GM12878 (cell line): ENCODE measurements at regions not wholly inside any gene's neighbourhood (a gene's known extent, or its start where the extent isn't known, plus 50 kb on each side); places are given as distances from the start of the nearest gene placed in this dataset.

Experiments used
- ATAC-seq: fragments of 200-7000 bp; cut with Tn5 transposase; 3 replicates; pipeline ENCODE4 v1.9.1; 2020; ENCODE audit warnings: mild to moderate bottlenecking, moderate library complexity
- BruUV-seq: library from RNA; stranded (reverse); fragments of 400-500 nt; replicated peaks from 2 replicates; lab custom pipeline; 2021; lab: Mats Ljungman, UMichigan
- CTCF ChIA-PET: fragments of 300-600 bp; sonication (Branson Sonifier 250); formaldehyde crosslinking; extraction: SDS; loops from one replicate; lab custom pipeline; 2021; ENCODE audit warnings: inconsistent platforms; lab: Yijun Ruan, JAX
- POLR2A ChIA-PET: fragments of 350-600 bp; formaldehyde crosslinking; extraction: SDS; loops from one replicate; lab custom pipeline; 2021; ENCODE audit warnings: inconsistent platforms; lab: Charles Lee
- RAD21 ChIA-PET: fragments of 300-600 bp; sonication (Branson Sonifier 250); formaldehyde crosslinking; loops from one replicate; lab custom pipeline; 2023; ENCODE audit warnings: antibody characterized with exemption; ENCODE audit not compliant: unreplicated experiment; lab: Charles Lee
- SMC1A ChIA-PET: fragments of 300-600 bp; sonication (Branson Sonifier 250); formaldehyde crosslinking; loops from one replicate; lab custom pipeline; 2023; ENCODE audit not compliant: unreplicated experiment, uncharacterized antibody; lab: Charles Lee
- DNase-seq: peaks from one replicate; pipeline ENCODE4 v3.0.0-alpha.2; 2011; ENCODE audit warnings: low read depth, low spot score
- FAIRE-seq: peaks from 3 replicates; lab custom pipeline; 2011; peaks lifted over from hg19 to GRCh38; lab: Jason Lieb, UNC
- H2AFZ ChIP-seq: 2 replicates; pipeline ENCODE4 v1.6.0; 2011; ENCODE audit warnings: low read depth, low read length, control low read depth; ENCODE audit not compliant: control insufficient read depth
- H3K27ac ChIP-seq: 2 replicates; pipeline ENCODE4 v1.5.1; 2011; ENCODE audit warnings: control low read depth; ENCODE audit not compliant: control insufficient read depth, insufficient read depth
- H3K27me3 ChIP-seq, 2 experiments: replicated peaks in 1 of 2; 2 replicates each; pipeline versions ENCODE4 v1.6.0 to v1.6.1; 2011; ENCODE audit warnings: low read length in 1 of 2; ENCODE audit not compliant: control insufficient read depth in 2 of 2, insufficient read depth in 2 of 2
- H3K36me3 ChIP-seq, 2 experiments: 2 replicates each; pipeline ENCODE4 v1.5.1; 2011; ENCODE audit warnings: low read length in 1 of 2; ENCODE audit not compliant: control insufficient read depth in 2 of 2, insufficient read depth in 2 of 2
- H3K4me1 ChIP-seq: 2 replicates; pipeline ENCODE4 v1.6.1; 2011; ENCODE audit warnings: mild to moderate bottlenecking, low read length, moderate library complexity, mixed read lengths; ENCODE audit not compliant: control insufficient read depth, insufficient read depth
- H3K4me2 ChIP-seq: 2 replicates; pipeline ENCODE4 v1.6.0; 2011; ENCODE audit warnings: control low read depth; ENCODE audit not compliant: control insufficient read depth, insufficient read depth
- H3K4me3 ChIP-seq: fragments of 200-600 bp; sonication (generic); 2 replicates; pipeline ENCODE4 v1.5.1; 2016
- H3K79me2 ChIP-seq: 2 replicates; pipeline ENCODE4 v1.6.0; 2011; ENCODE audit warnings: low read length; ENCODE audit not compliant: control insufficient read depth, insufficient read depth
- H3K9ac ChIP-seq: 2 replicates; pipeline ENCODE4 v1.8.0; 2011; ENCODE audit warnings: low read length, control low read depth, mixed read lengths; ENCODE audit not compliant: control insufficient read depth, insufficient read depth
- H3K9me3 ChIP-seq: replicated peaks from 3 replicates; pipeline ENCODE4 v1.5.1; 2011; ENCODE audit warnings: mild to moderate bottlenecking, low read length; ENCODE audit not compliant: control insufficient read depth, insufficient read depth
- H4K20me1 ChIP-seq: 2 replicates; pipeline ENCODE4 v1.6.0; 2011; ENCODE audit not compliant: control insufficient read depth, insufficient read depth
- CREB1 ChIP-seq: IDR thresholded peaks from 2 replicates; pipeline ENCODE4 v1.6.1; 2012; ENCODE audit warnings: low read depth, mild to moderate bottlenecking, inconsistent platforms
- CREM ChIP-seq: IDR thresholded peaks from 2 replicates; pipeline ENCODE4 v1.6.1; 2014; ENCODE audit warnings: antibody characterized with exemption, low read depth
- EZH2 ChIP-seq: IDR thresholded peaks from 2 replicates; pipeline ENCODE4 v1.6.1; 2012; ENCODE audit warnings: low read depth, mild to moderate bottlenecking, control low read depth, inconsistent platforms, low read length, borderline replicate concordance; ENCODE audit not compliant: control insufficient read depth
- KAT2A ChIP-seq: conservative IDR thresholded peaks from 2 replicates; pipeline ENCODE4 v1.6.1; 2011; ENCODE audit warnings: low read depth, low read length; ENCODE audit not compliant: control insufficient read depth
- MEF2A ChIP-seq: IDR thresholded peaks from 2 replicates; pipeline ENCODE4 v1.6.1; 2011; ENCODE audit warnings: low read depth, mild to moderate bottlenecking, low read length, moderate library complexity; ENCODE audit not compliant: insufficient read depth
- NR2C1 ChIP-seq: fragments of 450-650 bp; IDR thresholded peaks from 2 replicates; pipeline ENCODE4 v1.6.1; 2017; ENCODE audit warnings: antibody characterized with exemption, mild to moderate bottlenecking, moderate library complexity
- POU2F2 ChIP-seq: IDR thresholded peaks from 3 replicates; pipeline ENCODE4 v1.6.1; 2011; ENCODE audit warnings: low read depth, mild to moderate bottlenecking, low read length, borderline replicate concordance
- SPI1 ChIP-seq: IDR thresholded peaks from 2 replicates; pipeline ENCODE4 v1.6.1; 2011; ENCODE audit warnings: low read depth, mild to moderate bottlenecking, low read length, moderate library complexity, borderline replicate concordance; ENCODE audit not compliant: insufficient read depth
- SUPT20H ChIP-seq: IDR thresholded peaks from 2 replicates; pipeline ENCODE4 v1.6.1; 2011; ENCODE audit warnings: low read depth, mild to moderate bottlenecking, low read length, moderate library complexity, borderline replicate concordance; ENCODE audit not compliant: control insufficient read depth
- TCF7 ChIP-seq: IDR thresholded peaks from 2 replicates; pipeline ENCODE4 v1.6.1; 2014; ENCODE audit warnings: antibody characterized with exemption, borderline replicate concordance
- ZNF274 ChIP-seq: IDR thresholded peaks from one replicate; pipeline ENCODE4 v1.8.0; 2011; ENCODE audit not compliant: insufficient read length, insufficient read depth
- WGBS: methylation state at CpG from one replicate; pipeline ENCODE4 v1.1.6; 2016; ENCODE audit warnings: low lambda C conversion rate; ENCODE audit not compliant: insufficient replicate concordance, insufficient coverage; ENCODE audit errors: missing lambda C conversion rate; 5-methylcytosine and 5-hydroxymethylcytosine counted together
- in situ Hi-C: fragments of 300-500 bp; cut with MboI; formaldehyde crosslinking; loops from 9 replicates; pipeline ENCODE4 v1.14.3; 2018; ENCODE audit warnings: mixed read lengths
- intact Hi-C: fragments of 100-400 bp; cut with micrococcal nuclease; formaldehyde crosslinking; loops from one replicate; pipeline ENCODE4 v1.14.2; 2022; ENCODE audit not compliant: unreplicated experiment
- TF ChIP-seq, protein P1 (sequence below): fragments of 450-650 bp; formaldehyde crosslinking; IDR thresholded peaks from 2 replicates; pipeline ENCODE4 v1.4.0; 2020; ENCODE audit warnings: mild to moderate bottlenecking, moderate library complexity
- TF ChIP-seq, protein P2 (sequence below): fragments of 150-350 bp; IDR thresholded peaks from 2 replicates; pipeline ENCODE4 v1.6.1; 2016; ENCODE audit warnings: low read depth, low read length
- TF ChIP-seq, protein P3 (sequence below): fragments of 450-650 bp; IDR thresholded peaks from 2 replicates; pipeline ENCODE4 v1.6.1; 2018; ENCODE audit warnings: mild to moderate bottlenecking, low read depth, moderate library complexity; ENCODE audit not compliant: partially characterized antibody

DNA sequence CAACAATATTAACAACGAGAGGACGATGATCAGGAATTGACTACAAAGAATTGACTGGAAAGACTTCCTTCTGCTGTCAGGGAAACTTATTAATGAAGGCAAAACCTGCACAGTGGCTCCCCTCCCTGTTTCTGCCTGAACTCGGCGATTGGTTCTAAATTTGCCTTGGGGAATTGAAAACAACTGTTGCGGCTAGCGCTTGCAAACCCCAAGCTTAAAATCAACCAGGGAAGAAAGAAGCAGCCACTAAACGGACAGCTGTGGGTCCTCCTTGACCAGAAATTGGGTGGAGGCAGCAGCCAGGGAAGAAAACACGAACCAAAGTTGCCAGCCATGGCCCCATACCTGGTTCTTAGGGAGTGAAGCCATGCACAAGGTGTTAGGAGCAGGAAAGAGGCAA, 383.5 kb upstream of the CADM1 start:
- no peak overlapping the region for H2AFZ ChIP-seq
- ChIA-PET CTCF (interaction anchor here (2.6 kb wide), 1 partner anchor 12 kb away, joined by 5 read pairs; no protein-coding TSS in a partner anchor), SMC1A (no interaction called here), RAD21 (no interaction called here), POLR2A (no interaction called here)
- no peak overlapping the region for H3K9ac ChIP-seq
- 62% methylated on average over 8 of the region's 8 CpGs for WGBS
- no peaks in the 10 kb centered on the region for H3K79me2 ChIP-seq
- BruUV-seq = no TSS peak
- in situ Hi-C loops (no loop called here), intact Hi-C loops (no loop called here)
- TF ChIP-seq, protein P1, sequence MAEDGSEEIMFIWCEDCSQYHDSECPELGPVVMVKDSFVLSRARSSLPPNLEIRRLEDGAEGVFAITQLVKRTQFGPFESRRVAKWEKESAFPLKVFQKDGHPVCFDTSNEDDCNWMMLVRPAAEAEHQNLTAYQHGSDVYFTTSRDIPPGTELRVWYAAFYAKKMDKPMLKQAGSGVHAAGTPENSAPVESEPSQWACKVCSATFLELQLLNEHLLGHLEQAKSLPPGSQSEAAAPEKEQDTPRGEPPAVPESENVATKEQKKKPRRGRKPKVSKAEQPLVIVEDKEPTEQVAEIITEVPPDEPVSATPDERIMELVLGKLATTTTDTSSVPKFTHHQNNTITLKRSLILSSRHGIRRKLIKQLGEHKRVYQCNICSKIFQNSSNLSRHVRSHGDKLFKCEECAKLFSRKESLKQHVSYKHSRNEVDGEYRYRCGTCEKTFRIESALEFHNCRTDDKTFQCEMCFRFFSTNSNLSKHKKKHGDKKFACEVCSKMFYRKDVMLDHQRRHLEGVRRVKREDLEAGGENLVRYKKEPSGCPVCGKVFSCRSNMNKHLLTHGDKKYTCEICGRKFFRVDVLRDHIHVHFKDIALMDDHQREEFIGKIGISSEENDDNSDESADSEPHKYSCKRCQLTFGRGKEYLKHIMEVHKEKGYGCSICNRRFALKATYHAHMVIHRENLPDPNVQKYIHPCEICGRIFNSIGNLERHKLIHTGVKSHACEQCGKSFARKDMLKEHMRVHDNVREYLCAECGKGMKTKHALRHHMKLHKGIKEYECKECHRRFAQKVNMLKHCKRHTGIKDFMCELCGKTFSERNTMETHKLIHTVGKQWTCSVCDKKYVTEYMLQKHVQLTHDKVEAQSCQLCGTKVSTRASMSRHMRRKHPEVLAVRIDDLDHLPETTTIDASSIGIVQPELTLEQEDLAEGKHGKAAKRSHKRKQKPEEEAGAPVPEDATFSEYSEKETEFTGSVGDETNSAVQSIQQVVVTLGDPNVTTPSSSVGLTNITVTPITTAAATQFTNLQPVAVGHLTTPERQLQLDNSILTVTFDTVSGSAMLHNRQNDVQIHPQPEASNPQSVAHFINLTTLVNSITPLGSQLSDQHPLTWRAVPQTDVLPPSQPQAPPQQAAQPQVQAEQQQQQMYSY (CRISPR knock-in tag) = no peak
- TF ChIP-seq, protein P2, sequence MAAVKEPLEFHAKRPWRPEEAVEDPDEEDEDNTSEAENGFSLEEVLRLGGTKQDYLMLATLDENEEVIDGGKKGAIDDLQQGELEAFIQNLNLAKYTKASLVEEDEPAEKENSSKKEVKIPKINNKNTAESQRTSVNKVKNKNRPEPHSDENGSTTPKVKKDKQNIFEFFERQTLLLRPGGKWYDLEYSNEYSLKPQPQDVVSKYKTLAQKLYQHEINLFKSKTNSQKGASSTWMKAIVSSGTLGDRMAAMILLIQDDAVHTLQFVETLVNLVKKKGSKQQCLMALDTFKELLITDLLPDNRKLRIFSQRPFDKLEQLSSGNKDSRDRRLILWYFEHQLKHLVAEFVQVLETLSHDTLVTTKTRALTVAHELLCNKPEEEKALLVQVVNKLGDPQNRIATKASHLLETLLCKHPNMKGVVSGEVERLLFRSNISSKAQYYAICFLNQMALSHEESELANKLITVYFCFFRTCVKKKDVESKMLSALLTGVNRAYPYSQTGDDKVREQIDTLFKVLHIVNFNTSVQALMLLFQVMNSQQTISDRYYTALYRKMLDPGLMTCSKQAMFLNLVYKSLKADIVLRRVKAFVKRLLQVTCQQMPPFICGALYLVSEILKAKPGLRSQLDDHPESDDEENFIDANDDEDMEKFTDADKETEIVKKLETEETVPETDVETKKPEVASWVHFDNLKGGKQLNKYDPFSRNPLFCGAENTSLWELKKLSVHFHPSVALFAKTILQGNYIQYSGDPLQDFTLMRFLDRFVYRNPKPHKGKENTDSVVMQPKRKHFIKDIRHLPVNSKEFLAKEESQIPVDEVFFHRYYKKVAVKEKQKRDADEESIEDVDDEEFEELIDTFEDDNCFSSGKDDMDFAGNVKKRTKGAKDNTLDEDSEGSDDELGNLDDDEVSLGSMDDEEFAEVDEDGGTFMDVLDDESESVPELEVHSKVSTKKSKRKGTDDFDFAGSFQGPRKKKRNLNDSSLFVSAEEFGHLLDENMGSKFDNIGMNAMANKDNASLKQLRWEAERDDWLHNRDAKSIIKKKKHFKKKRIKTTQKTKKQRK = no peak
- TF ChIP-seq ZNF274 (no peak), CREM (no peak), MEF2A (no peak), CREB1 (no peak), EZH2 (no peak), SPI1 (no peak), POU2F2 (no peak), TCF7 (no peak), NR2C1 (no peak), SUPT20H (no peak), KAT2A (no peak)
- TF ChIP-seq, protein P3, sequence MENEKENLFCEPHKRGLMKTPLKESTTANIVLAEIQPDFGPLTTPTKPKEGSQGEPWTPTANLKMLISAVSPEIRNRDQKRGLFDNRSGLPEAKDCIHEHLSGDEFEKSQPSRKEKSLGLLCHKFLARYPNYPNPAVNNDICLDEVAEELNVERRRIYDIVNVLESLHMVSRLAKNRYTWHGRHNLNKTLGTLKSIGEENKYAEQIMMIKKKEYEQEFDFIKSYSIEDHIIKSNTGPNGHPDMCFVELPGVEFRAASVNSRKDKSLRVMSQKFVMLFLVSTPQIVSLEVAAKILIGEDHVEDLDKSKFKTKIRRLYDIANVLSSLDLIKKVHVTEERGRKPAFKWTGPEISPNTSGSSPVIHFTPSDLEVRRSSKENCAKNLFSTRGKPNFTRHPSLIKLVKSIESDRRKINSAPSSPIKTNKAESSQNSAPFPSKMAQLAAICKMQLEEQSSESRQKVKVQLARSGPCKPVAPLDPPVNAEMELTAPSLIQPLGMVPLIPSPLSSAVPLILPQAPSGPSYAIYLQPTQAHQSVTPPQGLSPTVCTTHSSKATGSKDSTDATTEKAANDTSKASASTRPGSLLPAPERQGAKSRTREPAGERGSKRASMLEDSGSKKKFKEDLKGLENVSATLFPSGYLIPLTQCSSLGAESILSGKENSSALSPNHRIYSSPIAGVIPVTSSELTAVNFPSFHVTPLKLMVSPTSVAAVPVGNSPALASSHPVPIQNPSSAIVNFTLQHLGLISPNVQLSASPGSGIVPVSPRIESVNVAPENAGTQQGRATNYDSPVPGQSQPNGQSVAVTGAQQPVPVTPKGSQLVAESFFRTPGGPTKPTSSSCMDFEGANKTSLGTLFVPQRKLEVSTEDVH = no peak
- no peak for FAIRE-seq
- H3K9me3 ChIP-seq = no peaks in the 10 kb centered on the region; the same call in 2 of the 3 replicates
- H4K20me1 ChIP-seq = no peaks in the 10 kb centered on the region
- ATAC-seq = no peak
- H3K27ac ChIP-seq = no peak overlapping the region
- no peak overlapping the region for H3K4me3 ChIP-seq
- H3K27me3 ChIP-seq = no peaks in the 10 kb centered on the region
- no peak overlapping the region for H3K4me2 ChIP-seq
- no peak for DNase-seq
- no peaks in the 10 kb centered on the region for H3K36me3 ChIP-seq
- H3K4me1 ChIP-seq = no peaks in the 10 kb centered on the region
